Mesothelial cell of epicardium (in vitro differentiated cells): ENCODE measurements at regions not wholly inside any gene's neighbourhood (a gene's known extent, or its start where the extent isn't known, plus 50 kb on each side); places are given as distances from the start of the nearest gene placed in this dataset.

Experiments
- DNase-seq, 2 experiments: peaks; one replicate each; pipeline ENCODE4 v3.0.0; 2021; ENCODE audit warnings: low spot score in 2 of 2; ENCODE audit not compliant: unreplicated experiment in 2 of 2
- H3K27ac Mint-ChIP-seq: 2 replicates; pipeline ENCODE4 v1.8.0; 2021; ENCODE audit warnings: mixed read lengths
- H3K27me3 Mint-ChIP-seq: 2 replicates; pipeline ENCODE4 v1.8.0; 2021; ENCODE audit warnings: low read depth, mixed read lengths
- H3K36me3 Mint-ChIP-seq: 2 replicates; pipeline ENCODE4 v1.8.0; 2021; ENCODE audit warnings: mixed read lengths
- H3K4me1 Mint-ChIP-seq: 2 replicates; pipeline ENCODE4 v1.8.0; 2021; ENCODE audit warnings: mixed read lengths
- H3K4me3 Mint-ChIP-seq: 2 replicates; pipeline ENCODE4 v1.8.0; 2021; ENCODE audit warnings: mild to moderate bottlenecking, moderate library complexity, mixed read lengths
- H3K9me3 Mint-ChIP-seq: 2 replicates; pipeline ENCODE4 v1.8.0; 2021; ENCODE audit warnings: mixed read lengths
- CTCF ChIP-seq: fragments of 200-600 bp; sonication (generic); IDR thresholded peaks from one replicate; pipeline ENCODE4 v1.5.0; 2021; ENCODE audit warnings: antibody characterized with exemption; ENCODE audit not compliant: unreplicated experiment

DNA sequence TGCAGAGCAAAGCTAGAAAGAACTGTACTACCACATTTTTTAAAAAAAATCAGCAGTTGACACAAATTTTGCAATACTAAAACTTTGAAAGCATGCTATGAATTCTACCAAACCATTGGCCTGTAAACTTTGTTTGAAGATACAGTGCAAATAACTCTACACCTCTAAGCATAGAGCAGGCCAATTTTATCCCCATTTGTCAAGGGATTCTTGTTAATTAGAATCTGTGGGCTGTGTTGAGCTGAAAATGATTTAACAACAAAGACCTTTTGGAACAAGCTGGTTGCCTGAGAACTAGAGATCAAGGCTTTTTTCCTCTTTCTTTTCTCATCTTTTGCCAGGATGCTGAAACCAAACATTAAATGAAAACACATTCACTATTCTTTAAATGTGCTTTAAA, 886.0 kb upstream of the CDH2 start:
- peak overlapping the region; percentile 30 for H3K27ac Mint-ChIP-seq
- TF ChIP-seq CTCF: no peak
- H3K36me3 Mint-ChIP-seq: no peaks in the 10 kb centered on the region
- peaks cover 33% of the 10 kb centered on the region for H3K4me1 Mint-ChIP-seq
- DNase-seq: no peak
- H3K27me3 Mint-ChIP-seq: peaks cover 2% of the 10 kb centered on the region
- no peaks in the 10 kb centered on the region for H3K9me3 Mint-ChIP-seq
- H3K4me3 Mint-ChIP-seq: no peak overlapping the region

DNA sequence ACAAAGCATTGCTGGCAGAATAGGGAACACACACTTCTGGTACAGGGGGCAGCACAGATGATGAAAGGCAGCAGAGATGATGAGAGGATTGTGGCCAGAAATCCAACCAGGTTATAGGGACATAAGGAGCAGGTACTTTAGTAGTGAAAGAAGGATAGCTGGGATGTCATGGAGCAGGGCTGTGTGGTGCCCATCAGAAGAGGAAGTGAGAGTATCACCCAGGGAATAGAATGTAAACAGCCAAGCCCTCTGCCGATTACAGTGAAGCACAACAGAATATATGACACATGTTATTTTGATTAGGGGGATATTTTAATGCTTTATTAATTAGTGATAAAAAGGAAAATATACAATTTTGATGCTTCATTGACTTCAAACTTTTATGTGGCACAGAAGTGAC, 883.4 kb upstream of the CDH2 start:
- Mint-ChIP-seq H3K4me3 (no peak overlapping the region), H3K27me3 (peaks cover 2% of the 10 kb centered on the region), H3K36me3 (no peaks in the 10 kb centered on the region), H3K4me1 (peaks cover 26% of the 10 kb centered on the region), H3K9me3 (no peaks in the 10 kb centered on the region), H3K27ac (no peak overlapping the region)
- TF ChIP-seq CTCF: no peak
- DNase-seq: no peak

- no peaks in the 10 kb centered on the region for H3K36me3 Mint-ChIP-seq
- no peak for TF ChIP-seq CTCF
- peaks cover 2% of the 10 kb centered on the region for H3K27me3 Mint-ChIP-seq
- H3K27ac Mint-ChIP-seq: no peak overlapping the region
- H3K4me3 Mint-ChIP-seq: no peak overlapping the region
- DNase-seq: no peak
- peaks cover 6% of the 10 kb centered on the region for H3K4me1 Mint-ChIP-seq
- peaks cover 10% of the 10 kb centered on the region for H3K9me3 Mint-ChIP-seq
These were observed 880.8 kb upstream of the CDH2 start for GRCh38 chr18:29057703-29058102.

GRCh38 chr18:29056800-29057199, 879.9 kb upstream of the CDH2 start:
- no peak for DNase-seq

DNA sequence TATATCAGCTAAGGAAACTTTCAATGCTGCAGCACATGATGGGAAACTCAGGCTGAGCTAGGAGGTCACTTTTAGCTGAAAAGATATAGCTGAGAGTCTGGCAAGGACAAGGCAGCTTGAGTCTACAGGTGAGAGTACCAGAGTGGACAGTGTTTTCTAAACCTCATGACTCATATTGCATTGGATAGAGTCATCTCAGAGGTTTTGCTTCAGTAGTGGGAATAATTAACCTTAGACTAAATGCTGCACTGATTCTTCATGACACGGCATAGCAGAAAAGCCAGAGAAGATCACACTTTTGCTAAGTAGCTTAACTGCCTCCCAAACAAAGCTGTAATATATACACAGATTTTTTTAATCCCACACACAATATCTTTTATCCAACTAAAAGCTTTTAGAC, 865.0 kb upstream of the CDH2 start:
- no peak for TF ChIP-seq CTCF
- Mint-ChIP-seq H3K4me3 (no peak overlapping the region), H3K27me3 (no peaks in the 10 kb centered on the region), H3K9me3 (peaks cover 31% of the 10 kb centered on the region), H3K36me3 (peaks cover 4% of the 10 kb centered on the region), H3K27ac (no peak overlapping the region), H3K4me1 (no peaks in the 10 kb centered on the region)
- DNase-seq: no peak

More at GRCh38 chr18:29056800-29057199, 879.9 kb upstream of the CDH2 start:
- H3K4me1 Mint-ChIP-seq: no peaks in the 10 kb centered on the region
- H3K9me3 Mint-ChIP-seq: peaks cover 19% of the 10 kb centered on the region
- peaks cover 2% of the 10 kb centered on the region for H3K27me3 Mint-ChIP-seq
- H3K36me3 Mint-ChIP-seq: peaks cover 5% of the 10 kb centered on the region
- no peak overlapping the region for H3K4me3 Mint-ChIP-seq
- no peak for TF ChIP-seq CTCF
- H3K27ac Mint-ChIP-seq: no peak overlapping the region
